Peyer's patch (tissue), 4 donors: ENCODE measurements at regions not wholly inside any gene's neighbourhood (a gene's known extent, or its start where the extent isn't known, plus 50 kb on each side); places are given as distances from the start of the nearest gene placed in this dataset.

ENCODE experiments used
- DNase-seq, 3 donors: peaks; one replicate each; pipeline ENCODE4 v3.0.0-alpha.2; 2017 to 2019
- H3K27ac ChIP-seq, 4 donors: fragments of 200-600 bp; sonication (generic); one replicate each; pipeline ENCODE4 v1.5.1; 2016 to 2019
- H3K27me3 ChIP-seq, 2 donors: fragments of 200-600 bp; sonication (generic); one replicate each; pipeline ENCODE4 v1.5.1; 2019
- H3K36me3 ChIP-seq, 3 donors: fragments of 200-600 bp; sonication (generic); one replicate each; pipeline ENCODE4 v1.5.1; 2016 to 2019
- H3K4me1 ChIP-seq, 4 donors: fragments of 200-600 bp; sonication (generic); one replicate each; pipeline ENCODE4 v1.5.1; 2016 to 2019
- H3K4me3 ChIP-seq, 4 donors: fragments of 200-600 bp; sonication (generic); 1 replicate in 3 of 4; 2 replicates in 1 of 4; pipeline ENCODE4 v1.5.1; 2016 to 2019; ENCODE audit warnings: mild to moderate bottlenecking in 1 of 4
- H3K9me3 ChIP-seq, 4 donors: fragments of 200-600 bp; sonication (generic); one replicate each; pipeline ENCODE4 v1.5.1; 2016 to 2019; ENCODE audit warnings: mild to moderate bottlenecking in 1 of 4
- CTCF ChIP-seq, 6 experiments: fragments of 450-650 bp in 4 of 6; fragments of 200-600 bp in 2 of 6; sonication (generic) in 1 of 6; IDR thresholded peaks; one replicate each; pipeline ENCODE4 v1.5.1; 2017 to 2019; ENCODE audit warnings: antibody characterized with exemption in 6 of 6, mild to moderate bottlenecking in 3 of 6, moderate library complexity in 1 of 6
- POLR2A ChIP-seq, 2 donors: fragments of 450-650 bp; IDR thresholded peaks; one replicate each; pipeline ENCODE4 v1.5.1; 2017; ENCODE audit warnings: antibody characterized with exemption in 2 of 2, mild to moderate bottlenecking in 2 of 2, moderate library complexity in 2 of 2

GRCh38 chr1:201661823-201662359 lies 123.0 kb downstream of the NAV1 start:
- H3K36me3 ChIP-seq, result no peaks in the 10 kb centered on the region
- H3K27ac ChIP-seq, result no peak overlapping the region
- DNase-seq, result peak in 1 of 3 donors; percentile 12
- no peaks in the 10 kb centered on the region for H3K9me3 ChIP-seq
- no peak overlapping the region for H3K4me3 ChIP-seq
- TF ChIP-seq CTCF (IDR thresholded peaks at IDR 0.05) (no peak), POLR2A (IDR thresholded peaks at IDR 0.05) (no peak)
- no peaks in the 10 kb centered on the region for H3K27me3 ChIP-seq
- peaks cover 0 to 4% (median under 1%) of the 10 kb centered on the region in 4 donors for H3K4me1 ChIP-seq

- no peak overlapping the region for H3K4me3 ChIP-seq
- TF ChIP-seq CTCF (IDR thresholded peaks at IDR 0.05) (no peak), POLR2A (IDR thresholded peaks at IDR 0.05) (no peak)
- no peaks in the 10 kb centered on the region for H3K36me3 ChIP-seq
- no peaks in the 10 kb centered on the region for H3K27me3 ChIP-seq
- H3K9me3 ChIP-seq, result no peaks in the 10 kb centered on the region
- DNase-seq, result no peak
- no peak overlapping the region for H3K27ac ChIP-seq
- no peaks in the 10 kb centered on the region for H3K4me1 ChIP-seq
Observed at GRCh38 chr1:201662646-201663045, 123.7 kb downstream of the NAV1 start.

GRCh38 chr1:201663491-201664113 lies 124.7 kb downstream of the NAV1 start:
- H3K4me1 ChIP-seq, result no peaks in the 10 kb centered on the region
- H3K36me3 ChIP-seq, result no peaks in the 10 kb centered on the region
- no peak overlapping the region for H3K27ac ChIP-seq
- no peaks in the 10 kb centered on the region for H3K9me3 ChIP-seq
- DNase-seq, result no peak
- TF ChIP-seq CTCF (IDR thresholded peaks at IDR 0.05), result no peak
- TF ChIP-seq POLR2A (IDR thresholded peaks at IDR 0.05), result no peak
- H3K27me3 ChIP-seq, result no peaks in the 10 kb centered on the region
- H3K4me3 ChIP-seq, result no peak overlapping the region

- TF ChIP-seq POLR2A (IDR thresholded peaks at IDR 0.05) (no peak), CTCF (IDR thresholded peaks at IDR 0.05) (no peak)
- no peak for DNase-seq
- H3K4me3 ChIP-seq, result no peak overlapping the region
- H3K27me3 ChIP-seq, result no peaks in the 10 kb centered on the region
- no peaks in the 10 kb centered on the region for H3K4me1 ChIP-seq
- no peaks in the 10 kb centered on the region for H3K36me3 ChIP-seq
- no peaks in the 10 kb centered on the region for H3K9me3 ChIP-seq
- no peak overlapping the region for H3K27ac ChIP-seq
Observed at GRCh38 chr1:201665036-201665435, 126.1 kb downstream of the NAV1 start.

GRCh38 chr1:201666102-201666501 lies 127.2 kb downstream of the NAV1 start:
- no peak overlapping the region for H3K4me3 ChIP-seq
- no peaks in the 10 kb centered on the region for H3K9me3 ChIP-seq
- H3K27ac ChIP-seq, result no peak overlapping the region
- no peaks in the 10 kb centered on the region for H3K4me1 ChIP-seq
- DNase-seq, result no peak
- H3K36me3 ChIP-seq, result no peaks in the 10 kb centered on the region
- TF ChIP-seq POLR2A (IDR thresholded peaks at IDR 0.05) (no peak), CTCF (IDR thresholded peaks at IDR 0.05) (no peak)
- H3K27me3 ChIP-seq, result no peaks in the 10 kb centered on the region
